K562 (cell line): ENCODE measurements at regions not wholly inside any gene's neighbourhood (a gene's known extent, or its start where the extent isn't known, plus 50 kb on each side); places are given as distances from the start of the nearest gene placed in this dataset.

Source experiments
- ATF2 ChIP-seq: sonication (generic); formaldehyde crosslinking; IDR thresholded peaks from 2 replicates; pipeline ENCODE4 v1.8.1; 2022; ENCODE audit warnings: missing genetic modification reagents
- CTCF ChIP-seq, 3 experiments: IDR thresholded peaks in 2 of 3; conservative IDR thresholded peaks in 1 of 3; 2 replicates each; pipeline ENCODE4 v1.5.1; 2011 to 2012; ENCODE audit warnings: low read length in 3 of 3, mild to moderate bottlenecking in 3 of 3, control low read depth in 2 of 3, improper control_type of control experiment in 1 of 3, inconsistent platforms in 1 of 3, low read depth in 1 of 3, mixed read lengths in 1 of 3, moderate library complexity in 1 of 3; ENCODE audit not compliant: insufficient read depth in 2 of 3
- MYNN ChIP-seq, 2 experiments: sonication (generic); formaldehyde crosslinking in 1 of 2; IDR thresholded peaks; 2 replicates each; pipeline versions ENCODE4 v1.5.0 to v1.6.1; 2016 to 2020; ENCODE audit warnings: antibody characterized with exemption in 1 of 2, missing genetic modification reagents in 1 of 2
- ZBTB2 ChIP-seq: fragments of 450-650 bp; IDR thresholded peaks from 2 replicates; pipeline ENCODE4 v1.6.1; 2016; ENCODE audit warnings: antibody characterized with exemption
- ZFX ChIP-seq: sonication (generic); formaldehyde crosslinking; IDR thresholded peaks from 2 replicates; pipeline ENCODE4 v1.8.0; 2022; ENCODE audit warnings: mild to moderate bottlenecking, missing genetic modification reagents, moderate library complexity

- TF ChIP-seq ATF2 (no peak), CTCF (IDR thresholded peaks at IDR 0.05 in 2 of 3, conservative IDR thresholded peaks at IDR 0.05 in 1 of 3; ENCODE audit: insufficient read depth in 2 of 3, low read depth in 1 of 3, low read length in 3 of 3) (no peak), MYNN (IDR thresholded peaks at IDR 0.05) (no peak), MYNN (CRISPR knock-in tag; IDR thresholded peaks at IDR 0.05) (no peak), ZBTB2 (no peak), ZFX (CRISPR knock-in tag) (no peak)
Measured at GRCh38 chr13:109569958-109570711, 216.2 kb downstream of the IRS2 start.
